ENCODE measurements at regions not wholly inside any gene's neighbourhood (a gene's known extent, or its start where the extent isn't known, plus 50 kb on each side); places are given as distances from the start of the nearest gene placed in this dataset.

GRCh38 chr18:28626756-28627155, 449.8 kb upstream of the CDH2 start:
- DNase-seq (ENCODE audit: low spot score): no peak

GRCh38 chr18:28607991-28608390, 431.1 kb upstream of the CDH2 start:
- DNase-seq (ENCODE audit: low spot score): no peak

- no peak for DNase-seq (ENCODE audit: low spot score)
Measured at GRCh38 chr18:28606686-28607085, 429.8 kb upstream of the CDH2 start.

- no peak for DNase-seq (ENCODE audit: low spot score)
Measured at GRCh38 chr18:28602391-28602790, 425.5 kb upstream of the CDH2 start.

GRCh38 chr18:28594034-28594433, 417.1 kb upstream of the CDH2 start:
- DNase-seq (ENCODE audit: low spot score): peak; percentile 14

GRCh38 chr18:28588884-28589549, 412.1 kb upstream of the CDH2 start:
- DNase-seq (ENCODE audit: low spot score): no peak

GRCh38 chr18:28584731-28585130, 407.8 kb upstream of the CDH2 start:
- no peak for DNase-seq (ENCODE audit: low spot score)

GRCh38 chr18:28582724-28583123, 405.8 kb upstream of the CDH2 start:
- no peak for DNase-seq (ENCODE audit: low spot score)

- DNase-seq (ENCODE audit: low spot score): no peak
Measured at GRCh38 chr18:28581521-28582071, 404.7 kb upstream of the CDH2 start.

- no peak for DNase-seq (ENCODE audit: low spot score)
Measured at GRCh38 chr18:28576941-28577340, 400.0 kb upstream of the CDH2 start.

GRCh38 chr18:28575123-28575522, 398.2 kb upstream of the CDH2 start:
- no peak for DNase-seq (ENCODE audit: low spot score)

- DNase-seq (ENCODE audit: low spot score): no peak
Measured at GRCh38 chr18:28574175-28574574, 397.2 kb upstream of the CDH2 start.

GRCh38 chr18:28571929-28572328, 395.0 kb upstream of the CDH2 start:
- no peak for DNase-seq (ENCODE audit: low spot score)

- no peak for DNase-seq (ENCODE audit: low spot score)
Measured at GRCh38 chr18:28560331-28560730, 383.4 kb upstream of the CDH2 start.

- no peak for DNase-seq (ENCODE audit: low spot score)
Measured at GRCh38 chr18:28559511-28559910, 382.6 kb upstream of the CDH2 start.

GRCh38 chr18:28541934-28542333, 365.0 kb upstream of the CDH2 start:
- DNase-seq (ENCODE audit: low spot score): no peak

GRCh38 chr18:28541276-28541930, 364.5 kb upstream of the CDH2 start:
- DNase-seq (ENCODE audit: low spot score): no peak

- DNase-seq (ENCODE audit: low spot score): no peak
Measured at GRCh38 chr18:28529644-28530043, 352.7 kb upstream of the CDH2 start.

GRCh38 chr18:28526196-28526595, 349.3 kb upstream of the CDH2 start:
- no peak for DNase-seq (ENCODE audit: low spot score)

- DNase-seq (ENCODE audit: low spot score): no peak
Measured at GRCh38 chr18:28523758-28524475, 347.0 kb upstream of the CDH2 start.

- DNase-seq (ENCODE audit: low spot score): no peak
Measured at GRCh38 chr18:28522236-28522635, 345.3 kb upstream of the CDH2 start.

- DNase-seq (ENCODE audit: low spot score): no peak
Measured at GRCh38 chr18:28519997-28520396, 343.1 kb upstream of the CDH2 start.

GRCh38 chr18:28514699-28515098, 337.8 kb upstream of the CDH2 start:
- no peak for DNase-seq (ENCODE audit: low spot score)

All from RKO (cell line).